Effector CD8-positive, alpha-beta T cell (primary cell): ENCODE measurements at regions not wholly inside any gene's neighbourhood (a gene's known extent, or its start where the extent isn't known, plus 50 kb on each side); places are given as distances from the start of the nearest gene placed in this dataset.
"Not testable (repeated sequence)": the region's sequence is repeated elsewhere in the genome, so short reads cannot be mapped to it uniquely, and the experiment has no call there.

ENCODE experiments used
- DNase-seq: peaks from one replicate; lab custom pipeline; 2025; lab: John Stamatoyannopoulos, UW

DNA sequence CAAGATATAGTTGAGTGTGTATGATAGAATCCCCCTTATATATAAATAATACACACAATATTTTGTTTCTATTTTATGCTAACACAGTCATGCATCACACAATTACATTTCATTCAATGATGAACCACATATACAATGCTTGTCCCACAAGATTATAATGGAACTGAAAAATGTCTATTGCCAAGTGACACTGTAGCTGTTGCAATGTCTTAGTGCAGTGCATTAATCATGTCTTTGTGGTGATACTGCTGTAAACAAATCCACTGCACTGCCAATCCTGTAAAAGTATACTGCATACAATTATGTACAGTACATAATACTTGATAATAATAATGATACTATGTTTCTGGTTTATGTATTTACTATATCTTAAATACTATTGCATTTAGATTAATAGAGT lies 512.1 kb upstream of the CNTN3 start:
- DNase-seq = no peak

- DNase-seq = no peak
These were observed 514.6 kb upstream of the CNTN3 start for GRCh38 chr3:75129101-75129500.

DNA sequence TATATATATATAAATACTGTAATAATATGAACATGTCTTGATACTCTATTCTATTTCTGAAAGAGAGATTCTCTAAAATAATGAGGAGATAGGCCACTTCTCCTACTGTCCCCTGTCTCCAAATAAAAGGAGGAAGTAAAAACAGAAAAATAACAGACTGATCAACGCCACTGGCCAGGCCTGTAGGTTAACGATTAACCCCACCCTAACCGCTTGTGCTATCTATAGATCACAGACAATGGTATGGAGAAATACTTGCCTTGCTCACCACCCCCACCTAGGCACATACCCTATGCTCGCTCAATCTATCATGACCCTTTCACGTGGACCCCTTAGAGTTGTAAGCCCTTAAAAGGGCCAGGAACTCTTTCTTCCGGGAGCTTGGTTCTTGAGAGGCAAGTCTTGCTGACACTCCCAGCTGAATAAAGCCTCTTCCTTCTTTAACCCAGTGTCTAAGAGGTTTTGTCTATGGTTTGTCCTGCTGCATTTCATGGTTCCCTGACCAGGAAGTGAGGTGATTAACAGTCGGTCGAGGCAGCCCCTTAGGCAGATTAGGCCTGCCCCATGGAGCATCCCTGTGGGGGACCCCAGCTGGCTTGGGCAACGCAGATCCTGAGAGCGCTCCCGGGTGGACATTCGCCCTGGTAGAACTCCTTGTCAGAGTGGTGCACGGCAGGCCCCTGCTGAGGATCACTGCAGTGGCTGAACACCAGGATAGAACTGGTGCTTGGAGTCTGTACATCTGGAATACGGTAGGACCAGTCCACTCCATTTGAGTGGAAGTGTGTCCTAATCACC lies 521.8 kb upstream of the CNTN3 start:
- DNase-seq = no peak

DNA sequence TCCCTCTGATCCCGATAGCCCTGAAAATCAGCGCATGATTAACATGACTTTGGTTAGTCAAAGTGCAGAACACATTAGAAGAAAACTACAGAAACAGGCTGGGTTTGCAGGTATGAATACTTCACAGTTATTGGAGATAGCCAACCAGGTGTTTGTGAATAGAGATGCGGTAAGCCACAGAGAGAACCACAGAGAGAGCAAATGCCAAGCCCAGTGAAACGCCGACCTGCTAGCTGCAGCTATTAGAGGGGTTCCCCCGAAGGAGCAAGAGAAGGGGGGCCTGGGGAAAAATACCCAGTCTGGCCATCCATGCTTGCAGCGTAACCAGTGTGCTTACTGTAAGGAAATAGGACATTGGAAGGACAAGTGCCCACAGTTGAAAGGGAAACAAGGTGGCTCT lies 523.9 kb upstream of the CNTN3 start:
- no peak for DNase-seq

DNA sequence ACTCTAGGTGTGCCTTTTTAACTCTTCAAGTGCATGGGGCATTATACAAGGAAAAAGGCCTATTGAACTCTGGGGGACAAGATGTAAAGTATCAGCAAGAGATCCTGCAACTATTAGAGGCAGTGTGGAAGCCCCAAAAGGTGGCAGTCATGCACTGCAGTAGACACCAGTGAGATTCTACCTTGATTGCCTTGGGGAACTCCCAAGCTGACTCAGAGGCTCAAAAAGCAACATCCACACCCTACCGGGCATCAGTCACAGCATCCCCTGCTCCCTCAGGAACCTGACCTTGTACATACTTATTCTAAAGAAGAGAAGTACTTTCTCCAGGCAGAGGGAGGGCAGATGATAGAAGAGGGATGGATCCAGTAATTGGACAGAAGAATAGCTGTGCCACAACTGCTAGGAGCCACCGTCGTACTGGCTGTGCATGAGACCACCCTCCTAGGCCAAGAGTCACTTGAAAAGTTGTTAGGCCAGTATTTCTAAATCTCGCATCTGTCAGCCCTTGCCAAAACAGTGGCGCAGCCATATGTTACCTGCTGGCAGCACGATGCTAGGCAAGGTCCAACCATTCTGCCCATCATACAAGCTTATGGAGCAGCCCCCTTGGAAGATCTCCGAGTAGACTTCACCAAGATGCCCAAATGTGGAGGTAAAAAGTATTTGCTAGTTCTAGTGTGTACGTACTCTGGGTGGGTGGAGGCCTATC lies 523.1 kb upstream of the FRG2C start:
- no peak for DNase-seq

DNA sequence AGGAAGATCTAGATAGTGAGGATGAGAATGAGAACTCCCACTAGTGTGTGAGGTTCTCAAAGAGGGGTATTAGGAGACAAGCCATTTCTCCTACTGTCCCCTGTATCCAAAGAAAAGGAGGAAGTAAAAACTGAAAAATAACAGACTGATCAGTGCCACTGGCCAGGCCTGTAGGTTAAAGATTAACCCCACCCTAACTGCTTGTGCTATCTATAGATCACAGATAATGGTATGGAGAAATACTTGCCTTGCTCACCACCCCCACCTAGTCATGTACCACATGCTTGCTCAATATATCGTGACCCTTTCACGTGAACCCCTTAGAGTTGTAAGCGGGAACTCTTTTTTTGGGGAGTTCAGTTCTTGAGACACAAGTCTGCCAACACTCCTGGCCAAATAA lies 519.7 kb upstream of the FRG2C start:
- DNase-seq = no peak

DNA sequence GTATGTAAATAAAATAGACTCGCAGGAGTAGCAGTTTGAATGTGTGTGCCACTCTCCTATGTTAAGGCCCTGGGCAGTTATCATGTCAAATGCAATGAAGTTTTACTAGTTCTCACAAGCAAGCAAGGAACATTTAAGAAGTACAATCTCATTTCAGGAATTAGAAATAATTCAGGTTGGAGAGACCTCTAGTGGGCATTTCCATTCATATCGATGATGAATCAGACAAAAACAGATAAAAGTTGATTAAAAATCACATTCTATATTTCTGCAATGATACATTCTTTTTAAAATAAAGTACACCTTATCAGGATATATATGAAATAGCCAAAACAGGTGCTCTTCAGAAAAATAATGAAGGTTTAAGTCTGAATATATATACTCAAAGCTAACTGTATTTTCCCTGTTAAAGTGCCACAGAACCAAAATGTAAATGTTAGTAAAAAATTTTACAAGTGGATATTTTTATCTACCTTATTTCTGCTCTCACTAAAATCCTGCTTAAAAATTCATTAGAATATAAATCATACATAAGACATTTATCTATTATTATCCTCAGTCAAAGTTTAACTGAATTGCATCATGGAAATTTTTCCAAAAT lies 492.4 kb upstream of the FRG2C start:
- no peak for DNase-seq

GRCh38 chr3:75176937-75177336 lies 487.2 kb upstream of the FRG2C start:
- no peak for DNase-seq

DNA sequence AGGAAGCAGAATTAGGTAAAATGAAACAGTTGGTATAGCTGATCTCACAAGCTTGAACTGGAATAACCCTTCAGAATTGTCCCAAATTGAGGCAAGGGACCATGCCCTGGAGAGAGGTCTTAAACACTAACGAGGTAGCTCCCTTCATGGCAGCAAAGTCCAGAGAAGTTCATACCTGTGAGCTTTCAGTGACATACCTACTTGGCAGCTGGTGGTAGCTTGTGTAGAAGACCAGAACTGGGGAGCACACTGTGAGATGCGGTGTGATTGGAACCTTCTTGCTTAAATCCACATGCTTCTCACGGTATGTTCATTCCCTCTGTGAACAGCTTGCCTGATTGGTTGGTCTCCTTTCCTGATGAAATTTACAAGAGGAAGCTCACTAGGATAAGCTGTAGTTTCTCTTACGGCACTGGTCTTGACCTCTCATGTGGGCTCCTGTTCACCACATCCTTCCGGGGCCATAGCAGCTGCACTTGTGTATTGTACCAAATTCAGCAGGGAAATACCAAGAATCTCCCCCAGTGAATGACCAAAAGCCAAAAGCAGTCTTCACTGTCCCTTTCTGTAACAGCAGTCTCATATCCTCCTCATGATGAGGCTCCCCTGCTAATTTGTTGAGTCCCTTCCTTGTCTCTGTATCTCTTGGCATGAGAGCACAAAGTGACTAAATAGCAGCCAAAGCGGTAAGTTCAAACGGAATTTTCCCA lies 483.7 kb upstream of the FRG2C start:
- DNase-seq = no peak

DNA sequence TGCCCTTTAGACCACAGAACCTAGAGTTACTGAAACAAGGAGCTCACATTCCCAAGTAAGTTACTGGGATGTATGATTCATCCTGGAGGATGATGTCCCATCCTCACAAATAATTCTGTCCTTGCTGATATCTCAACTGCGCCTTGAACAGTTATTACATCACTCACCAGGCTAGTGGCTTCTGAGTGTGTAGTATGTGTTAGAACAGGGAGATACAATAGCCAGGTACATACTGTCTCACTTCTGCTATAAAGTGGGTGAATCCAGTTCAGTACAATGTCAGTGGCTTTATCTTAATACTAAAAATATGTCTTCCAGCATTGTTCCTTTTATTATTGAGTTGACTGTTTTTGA lies 483.2 kb upstream of the FRG2C start:
- DNase-seq = no peak

DNA sequence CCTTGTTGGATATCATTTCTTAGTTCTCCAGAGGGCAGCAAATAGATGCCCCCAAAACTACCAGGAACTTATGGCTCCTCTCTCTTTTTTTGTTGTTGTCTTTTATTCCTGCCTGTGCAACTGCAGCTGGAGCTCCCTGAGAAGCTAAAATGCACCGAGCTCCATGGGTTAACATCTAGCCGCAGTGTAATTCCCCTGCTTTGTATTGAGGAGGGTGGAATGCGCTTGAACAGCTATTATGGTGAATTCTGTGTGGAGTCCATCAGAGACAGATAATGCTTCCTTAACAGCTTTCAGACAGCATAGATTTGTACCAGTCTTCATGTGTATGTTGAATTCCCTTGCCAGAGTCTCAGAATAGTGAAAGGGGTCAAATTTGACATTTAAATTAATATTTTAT lies 475.2 kb upstream of the FRG2C start:
- DNase-seq = no peak

GRCh38 chr3:75192146-75192616 lies 471.9 kb upstream of the FRG2C start:
- DNase-seq = peak; percentile 4

DNA sequence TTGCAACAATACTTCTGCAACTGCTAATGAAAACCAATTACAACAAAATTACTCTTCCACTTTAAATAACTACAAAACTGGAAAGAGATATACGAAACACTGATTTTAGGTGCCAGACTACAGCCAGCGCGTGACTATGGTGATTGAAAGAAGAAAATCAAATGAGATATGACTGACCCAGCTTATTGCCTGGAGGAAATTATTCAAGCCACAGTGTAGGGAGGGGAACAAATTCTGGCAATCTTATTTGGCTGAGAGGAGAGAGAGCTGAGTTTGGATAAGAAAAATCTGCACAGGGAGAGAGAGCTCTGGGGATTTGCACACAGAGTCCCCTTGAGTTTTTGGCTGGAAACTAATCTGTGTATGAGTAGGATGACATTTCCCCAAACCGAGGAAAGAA lies 470.3 kb upstream of the FRG2C start:
- no peak for DNase-seq

GRCh38 chr3:75214332-75214731 lies 449.8 kb upstream of the FRG2C start:
- not testable (repeated sequence) for DNase-seq

DNA sequence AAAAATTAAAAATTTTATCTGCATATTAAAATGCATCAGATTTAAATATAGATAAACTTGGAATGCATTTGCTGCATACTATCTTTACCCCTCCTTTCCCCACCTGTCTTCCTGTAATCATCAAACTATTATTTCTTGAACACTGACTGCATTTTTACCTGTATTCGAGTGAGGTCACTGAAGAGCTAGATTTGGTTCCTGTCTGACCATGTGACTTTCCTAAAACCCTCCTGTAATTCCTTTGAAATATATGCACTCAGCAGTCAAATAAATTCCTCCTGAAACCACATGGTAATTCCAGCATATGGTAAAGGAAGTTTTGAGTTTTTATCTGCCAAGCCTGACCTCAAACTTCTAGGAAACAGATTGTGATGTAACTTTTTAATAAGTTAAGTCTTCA lies 445.6 kb upstream of the FRG2C start:
- no peak for DNase-seq

- DNase-seq = no peak
These were observed 443.2 kb upstream of the FRG2C start for GRCh38 chr3:75220932-75221331.

DNA sequence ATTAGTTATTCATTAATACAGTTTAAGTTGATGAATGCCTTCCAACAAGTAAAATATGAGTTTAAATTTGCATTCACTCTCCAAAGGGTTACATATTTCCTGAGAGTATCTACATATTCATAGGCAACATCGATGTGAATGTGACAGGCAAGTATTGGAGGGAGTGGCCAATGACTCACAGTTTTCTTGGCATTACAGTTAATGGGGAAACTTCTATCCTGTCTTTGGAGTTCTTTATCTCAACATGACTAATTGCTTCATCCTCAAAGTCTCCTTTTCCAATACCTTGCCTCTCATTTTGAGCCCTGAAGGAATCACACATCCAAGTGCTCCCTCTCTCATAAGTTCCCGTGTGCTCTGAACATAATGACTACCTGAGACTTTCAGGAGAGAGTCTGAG lies 439.7 kb upstream of the FRG2C start:
- DNase-seq = no peak

DNA sequence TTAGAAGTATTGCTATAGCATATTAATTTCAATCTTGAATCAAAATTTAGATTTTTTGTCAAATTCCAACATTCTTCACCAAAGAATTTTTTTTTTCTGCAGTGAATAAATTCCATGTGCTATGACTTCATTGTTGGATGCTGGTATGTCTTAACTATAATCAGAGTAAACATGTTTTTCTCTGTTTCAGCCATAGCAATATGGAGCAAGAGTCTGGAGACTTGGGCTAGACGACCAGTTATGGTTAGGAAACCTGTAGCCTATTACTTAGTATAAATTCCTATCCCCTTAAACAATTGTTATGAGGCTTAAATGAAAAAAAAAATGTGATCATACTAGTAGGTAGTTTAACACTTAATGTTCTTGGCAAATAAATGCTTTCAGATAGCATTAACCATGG lies 431.9 kb upstream of the FRG2C start:
- DNase-seq = no peak

- no peak for DNase-seq
These were observed 428.5 kb upstream of the FRG2C start for GRCh38 chr3:75235631-75236030.

DNA sequence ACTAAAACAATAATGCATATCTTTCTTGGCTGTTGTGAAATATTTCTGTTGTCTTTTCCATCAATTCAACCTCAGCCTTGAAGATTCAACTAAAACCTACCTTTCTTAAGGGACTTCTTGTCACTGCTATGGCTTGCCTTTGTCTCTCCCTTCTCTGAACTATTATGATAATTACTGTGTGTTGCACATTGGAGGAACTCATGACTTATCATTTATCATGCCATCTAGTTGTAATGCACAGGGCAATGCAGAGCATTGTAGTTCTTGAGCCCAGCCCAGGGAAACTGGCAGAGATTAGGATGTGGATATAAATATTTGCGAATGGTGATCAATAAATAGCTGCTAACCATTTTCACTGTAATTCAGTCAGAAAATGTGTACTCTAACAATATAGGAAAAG lies 427.1 kb upstream of the FRG2C start:
- no peak for DNase-seq

DNA sequence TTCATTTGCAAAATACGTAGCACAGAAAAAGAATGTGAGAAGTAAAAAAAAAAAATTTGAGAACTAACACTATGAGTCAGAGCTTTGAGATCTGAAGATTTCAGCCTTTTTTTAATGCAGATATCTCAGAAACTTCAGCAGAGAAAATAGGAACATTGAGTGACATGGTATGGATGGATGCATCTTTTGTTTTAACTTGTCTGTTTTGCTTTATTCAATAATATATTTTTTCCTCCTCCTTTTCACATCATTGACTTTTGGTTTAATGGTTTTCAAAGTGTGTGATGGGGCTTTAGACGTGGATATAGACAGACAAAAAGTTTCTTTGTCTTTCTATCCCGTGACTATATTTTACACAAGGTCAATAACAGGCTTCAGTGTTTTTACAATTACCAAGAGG lies 426.7 kb upstream of the FRG2C start:
- no peak for DNase-seq

GRCh38 chr3:75241226-75241962 lies 422.7 kb upstream of the FRG2C start:
- DNase-seq = not testable (repeated sequence)
